H9 (cell line): ENCODE measurements at regions not wholly inside any gene's neighbourhood (a gene's known extent, or its start where the extent isn't known, plus 50 kb on each side); places are given as distances from the start of the nearest gene placed in this dataset.

Experiments
- DNase-seq: peaks from one replicate; pipeline ENCODE4 v3.0.0-alpha.2; 2017
- H2AFZ ChIP-seq: one replicate; pipeline ENCODE4 v1.6.1; 2013; ENCODE audit warnings: mild to moderate bottlenecking, low read length, control low read depth, moderate library complexity
- H2AK5ac ChIP-seq: 2 replicates; pipeline ENCODE4 v1.6.1; 2013; ENCODE audit warnings: low read length, control low read depth, mixed read lengths; ENCODE audit not compliant: insufficient read length
- H2BK120ac ChIP-seq: one replicate; pipeline ENCODE4 v1.6.1; 2013; ENCODE audit warnings: low read depth, mild to moderate bottlenecking, low read length, control low read depth, inconsistent platforms; ENCODE audit not compliant: poor library complexity, severe bottlenecking
- H2BK12ac ChIP-seq: 2 replicates; pipeline ENCODE4 v1.6.1; 2013; ENCODE audit warnings: low read length, control low read depth, mixed read lengths, low read depth; ENCODE audit not compliant: insufficient read length
- H2BK15ac ChIP-seq: 2 replicates; pipeline ENCODE4 v1.6.1; 2013; ENCODE audit warnings: low read depth, low read length, control low read depth
- H2BK20ac ChIP-seq: one replicate; pipeline ENCODE4 v1.6.1; 2013; ENCODE audit warnings: low read depth, mild to moderate bottlenecking, low read length, control low read depth, inconsistent platforms; ENCODE audit not compliant: poor library complexity, severe bottlenecking
- H2BK5ac ChIP-seq: 2 replicates; pipeline ENCODE4 v1.6.1; 2013; ENCODE audit warnings: low read length, control low read depth, mixed read lengths; ENCODE audit not compliant: insufficient read length
- H3K14ac ChIP-seq: 2 replicates; pipeline ENCODE4 v1.6.1; 2013; ENCODE audit warnings: low read length, control low read depth; ENCODE audit not compliant: insufficient read depth
- H3K18ac ChIP-seq: 2 replicates; pipeline ENCODE4 v1.6.1; 2013; ENCODE audit warnings: low read depth, mild to moderate bottlenecking, mixed read lengths, low read length, control low read depth; ENCODE audit not compliant: insufficient read length
- H3K23ac ChIP-seq: 2 replicates; pipeline ENCODE4 v1.6.1; 2013; ENCODE audit warnings: low read length, control low read depth, mixed read lengths, low read depth; ENCODE audit not compliant: insufficient read length
- H3K23me2 ChIP-seq: 2 replicates; pipeline ENCODE4 v1.6.1; 2013; ENCODE audit warnings: low read depth, mild to moderate bottlenecking, mixed read lengths, low read length, control low read depth; ENCODE audit not compliant: insufficient read length, poor library complexity, severe bottlenecking
- H3K27ac ChIP-seq: 2 replicates; pipeline ENCODE4 v1.5.1; 2013; ENCODE audit warnings: low read length, control low read depth, mixed read lengths, low read depth; ENCODE audit not compliant: insufficient read length
- H3K27me3 ChIP-seq: 2 replicates; pipeline ENCODE4 v1.6.1; 2013; ENCODE audit warnings: low read length, control low read depth, inconsistent platforms; ENCODE audit not compliant: insufficient read depth
- H3K4ac ChIP-seq: 2 replicates; pipeline ENCODE4 v1.6.1; 2013; ENCODE audit warnings: low read depth, mild to moderate bottlenecking, control low read depth, inconsistent platforms, low read length, moderate library complexity
- H3K4me1 ChIP-seq: 2 replicates; pipeline ENCODE4 v1.6.1; 2013; ENCODE audit warnings: low read length, control low read depth, inconsistent platforms; ENCODE audit not compliant: insufficient read depth
- H3K4me2 ChIP-seq: 2 replicates; pipeline ENCODE4 v1.6.1; 2013; ENCODE audit warnings: low read length, control low read depth, mixed read lengths; ENCODE audit not compliant: insufficient read length, insufficient read depth
- H3K56ac ChIP-seq: 2 replicates; pipeline ENCODE4 v1.6.1; 2013; ENCODE audit warnings: low read depth, mild to moderate bottlenecking, mixed read lengths, low read length, control low read depth; ENCODE audit not compliant: insufficient read length
- H3K79me1 ChIP-seq: 2 replicates; pipeline ENCODE4 v1.6.1; 2013; ENCODE audit warnings: low read depth, mild to moderate bottlenecking, moderate library complexity, low read length, control low read depth, inconsistent platforms; ENCODE audit not compliant: insufficient read depth, poor library complexity, severe bottlenecking
- H3K79me2 ChIP-seq: 2 replicates; pipeline ENCODE4 v1.6.1; 2013; ENCODE audit warnings: low read length, control low read depth, inconsistent platforms; ENCODE audit not compliant: insufficient read depth
- H3K9ac ChIP-seq: 2 replicates; pipeline ENCODE4 v1.6.1; 2013; ENCODE audit warnings: low read length, control low read depth, mixed read lengths; ENCODE audit not compliant: insufficient read length; ENCODE audit errors: extremely low read depth
- H3K9me3 ChIP-seq: one replicate; pipeline ENCODE4 v1.6.1; 2013; ENCODE audit warnings: low read depth, low read length, inconsistent platforms; ENCODE audit not compliant: control insufficient read depth
- H3T11ph ChIP-seq: one replicate; pipeline ENCODE4 v1.6.1; 2013; ENCODE audit warnings: mild to moderate bottlenecking, low read length, control low read depth, inconsistent platforms
- H4K20me1 ChIP-seq: one replicate; pipeline ENCODE4 v1.6.1; 2013; ENCODE audit not compliant: control insufficient read depth, insufficient read length, insufficient read depth
- H4K5ac ChIP-seq: 2 replicates; pipeline ENCODE4 v1.6.1; 2013; ENCODE audit warnings: low read depth, mild to moderate bottlenecking, mixed read lengths, low read length, control low read depth; ENCODE audit not compliant: insufficient read length
- H4K8ac ChIP-seq: replicated peaks from 2 replicates; pipeline ENCODE4 v1.6.1; 2013; ENCODE audit warnings: low read length, control low read depth, mixed read lengths, low read depth; ENCODE audit not compliant: insufficient read length
- H4K91ac ChIP-seq: 2 replicates; pipeline ENCODE4 v1.6.1; 2013; ENCODE audit warnings: low read depth, mild to moderate bottlenecking, moderate library complexity, mixed read lengths, low read length, control low read depth; ENCODE audit not compliant: insufficient read length
- H3K27ac Mint-ChIP-seq, 3 experiments: 2 replicates in 2 of 3; 3 replicates in 1 of 3; pipeline ENCODE4 v1.8.0; 2020 to 2021; ENCODE audit warnings: mixed read lengths in 3 of 3, mild to moderate bottlenecking in 1 of 3, moderate library complexity in 1 of 3
- H3K27me3 Mint-ChIP-seq: 2 replicates; pipeline ENCODE4 v1.8.0; 2021; ENCODE audit warnings: low read depth, mild to moderate bottlenecking, moderate library complexity, mixed read lengths
- H3K36me3 Mint-ChIP-seq, 3 experiments: 2 replicates in 2 of 3; 3 replicates in 1 of 3; pipeline ENCODE4 v1.8.0; 2020 to 2021; ENCODE audit warnings: low read depth in 3 of 3, mixed read lengths in 3 of 3; ENCODE audit not compliant: insufficient read depth in 1 of 3
- H3K4me1 Mint-ChIP-seq, 2 experiments: 2 replicates each; pipeline ENCODE4 v1.8.0; 2020; ENCODE audit warnings: mixed read lengths in 2 of 2
- H3K4me3 Mint-ChIP-seq, 2 experiments: 2 replicates in 1 of 2; 3 replicates in 1 of 2; pipeline ENCODE4 v1.8.0; 2020 to 2021; ENCODE audit warnings: mild to moderate bottlenecking in 2 of 2, mixed read lengths in 2 of 2, moderate library complexity in 1 of 2
- H3K9me3 Mint-ChIP-seq, 2 experiments: 2 replicates in 1 of 2; 3 replicates in 1 of 2; pipeline ENCODE4 v1.8.0; 2020; ENCODE audit warnings: mild to moderate bottlenecking in 2 of 2, mixed read lengths in 2 of 2, moderate library complexity in 1 of 2
- CTCF ChIP-seq: fragments of 200-600 bp; sonication (generic); conservative IDR thresholded peaks from 3 replicates; pipeline ENCODE4 v1.8.0; 2021; ENCODE audit warnings: antibody characterized with exemption, mild to moderate bottlenecking

- Histone ChIP-seq H3K27ac (no peak overlapping the region), H3K23me2 (no peaks in the 10 kb centered on the region), H4K91ac (no peak overlapping the region), H2AK5ac (no peak overlapping the region), H3K23ac (no peak overlapping the region), H3K4me1 (no peaks in the 10 kb centered on the region), H4K5ac (no peak overlapping the region), H3K9me3 (no peaks in the 10 kb centered on the region), H3K79me2 (no peaks in the 10 kb centered on the region), H3K9ac (no peak overlapping the region), H2BK15ac (no peak overlapping the region), H2BK120ac (no peak overlapping the region), H3K27me3 (no peaks in the 10 kb centered on the region), H2BK5ac (no peak overlapping the region), H2AFZ (no peak overlapping the region), H4K20me1 (no peaks in the 10 kb centered on the region), H3K18ac (no peak overlapping the region), H3T11ph (no peak overlapping the region), H3K56ac (no peak overlapping the region), H3K4ac (no peak overlapping the region), H2BK20ac (no peak overlapping the region), H2BK12ac (no peak overlapping the region), H3K14ac (no peak overlapping the region), H3K79me1 (no peaks in the 10 kb centered on the region), H4K8ac (no peak overlapping the region), H3K4me2 (no peak overlapping the region)
- Mint-ChIP-seq H3K9me3 (peaks cover 12 to 16% of the 10 kb centered on the region in 2 experiments), H3K4me3 (no peak overlapping the region), H3K4me1 (no peaks in the 10 kb centered on the region), H3K36me3 (peaks cover 0 to 9% (median 0%) of the 10 kb centered on the region in 3 experiments; a peak in 3 of 7 replicates), H3K27ac (no peak overlapping the region), H3K27me3 (peaks cover 8% of the 10 kb centered on the region)
- no peak for DNase-seq
- no peak for TF ChIP-seq CTCF
Measured at GRCh38 chr15:100821327-100821726, 58.3 kb upstream of the ALDH1A3 start.
